ENCODE measurements at regions not wholly inside any gene's neighbourhood (a gene's known extent, or its start where the extent isn't known, plus 50 kb on each side); places are given as distances from the start of the nearest gene placed in this dataset.

DNA sequence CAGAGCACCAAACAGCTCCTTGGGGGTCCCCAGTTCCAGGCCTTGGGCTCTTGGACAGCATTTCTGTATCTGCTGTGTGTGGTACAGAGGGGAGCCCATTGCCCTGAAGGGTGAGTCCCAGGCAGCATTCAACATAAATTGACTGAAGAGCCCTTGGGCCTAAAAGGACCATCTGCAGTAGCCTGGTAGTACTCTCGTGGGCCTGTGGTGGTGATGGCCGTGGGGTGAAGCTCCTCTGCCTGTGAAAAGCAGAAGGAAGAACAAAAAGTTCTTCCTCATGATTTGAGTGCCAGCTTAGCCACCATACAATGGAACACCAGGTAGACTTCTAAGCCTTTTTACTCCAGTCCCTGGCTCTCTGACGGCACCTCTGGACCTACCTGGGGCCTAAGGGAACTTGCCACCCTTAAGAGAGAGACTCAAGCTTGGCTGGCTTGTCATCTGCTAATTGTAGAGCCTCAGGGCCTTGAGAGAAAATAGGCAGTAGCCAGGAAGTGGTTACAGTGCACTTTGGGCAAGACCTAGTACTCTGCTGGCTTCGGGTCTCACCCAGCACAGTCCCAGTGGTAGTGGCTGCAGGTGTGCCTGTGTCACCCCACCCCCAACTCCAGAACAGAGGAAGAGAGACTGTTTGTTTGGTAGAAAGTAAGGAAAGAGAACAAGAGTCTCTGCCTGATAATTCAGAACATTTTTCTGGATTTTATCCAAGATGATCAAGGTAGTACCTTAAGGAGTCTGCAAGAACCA, 84.6 kb upstream of the CERS6 start:
- no peaks in the 10 kb centered on the region for H3K4me1 ChIP-seq (ENCODE audit: control insufficient read depth in 5 of 5, insufficient read depth in 5 of 5, low read length in 5 of 5)
- no peaks in the 10 kb centered on the region for H3K27me3 ChIP-seq (ENCODE audit: control insufficient read depth in 5 of 5, insufficient read depth in 4 of 5, low read length in 5 of 5)
- no peak overlapping the region for H3K27ac ChIP-seq (ENCODE audit: low read depth, low read length)
- H3K9ac ChIP-seq (ENCODE audit: low read length in 5 of 5) = no peak overlapping the region
- no peak overlapping the region for H3K4me3 ChIP-seq (ENCODE audit: low read depth in 1 of 5, low read length in 5 of 5)
- no peaks in the 10 kb centered on the region for H3K36me3 ChIP-seq (ENCODE audit: control insufficient read depth in 5 of 5, insufficient read depth in 5 of 5, low read length in 5 of 5)
- no peaks in the 10 kb centered on the region for H3K9me3 ChIP-seq (ENCODE audit: control insufficient read depth in 5 of 5, low read length in 5 of 5)

DNA sequence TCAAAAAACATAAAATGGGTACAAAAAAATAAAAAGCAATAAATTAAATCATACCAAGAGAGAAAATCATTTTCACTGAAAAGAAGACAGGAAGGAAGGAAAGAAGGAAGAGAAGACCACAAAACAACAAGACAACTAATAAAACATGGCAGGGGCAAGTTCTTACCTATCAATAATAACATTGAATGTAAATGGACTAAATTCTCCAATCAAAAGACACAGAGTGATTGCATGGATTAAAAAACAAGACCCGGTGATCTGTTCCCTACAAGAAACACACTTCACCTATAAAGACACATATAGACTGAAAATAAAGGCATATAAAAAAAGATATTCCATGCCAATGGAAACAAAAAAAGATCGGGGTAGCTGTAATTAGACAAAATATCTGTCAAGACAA, 82.6 kb upstream of the CERS6 start:
- Histone ChIP-seq H3K36me3 (ENCODE audit: control insufficient read depth in 5 of 5, insufficient read depth in 5 of 5, low read length in 5 of 5) (no peaks in the 10 kb centered on the region), H3K27me3 (ENCODE audit: control insufficient read depth in 5 of 5, insufficient read depth in 4 of 5, low read length in 5 of 5) (no peaks in the 10 kb centered on the region), H3K4me3 (ENCODE audit: low read depth in 1 of 5, low read length in 5 of 5) (no peak overlapping the region), H3K4me1 (ENCODE audit: control insufficient read depth in 5 of 5, insufficient read depth in 5 of 5, low read length in 5 of 5) (no peaks in the 10 kb centered on the region), H3K9me3 (ENCODE audit: control insufficient read depth in 5 of 5, low read length in 5 of 5) (no peaks in the 10 kb centered on the region), H3K9ac (ENCODE audit: low read length in 5 of 5) (no peak overlapping the region), H3K27ac (ENCODE audit: low read depth, low read length) (no peak overlapping the region)

DNA sequence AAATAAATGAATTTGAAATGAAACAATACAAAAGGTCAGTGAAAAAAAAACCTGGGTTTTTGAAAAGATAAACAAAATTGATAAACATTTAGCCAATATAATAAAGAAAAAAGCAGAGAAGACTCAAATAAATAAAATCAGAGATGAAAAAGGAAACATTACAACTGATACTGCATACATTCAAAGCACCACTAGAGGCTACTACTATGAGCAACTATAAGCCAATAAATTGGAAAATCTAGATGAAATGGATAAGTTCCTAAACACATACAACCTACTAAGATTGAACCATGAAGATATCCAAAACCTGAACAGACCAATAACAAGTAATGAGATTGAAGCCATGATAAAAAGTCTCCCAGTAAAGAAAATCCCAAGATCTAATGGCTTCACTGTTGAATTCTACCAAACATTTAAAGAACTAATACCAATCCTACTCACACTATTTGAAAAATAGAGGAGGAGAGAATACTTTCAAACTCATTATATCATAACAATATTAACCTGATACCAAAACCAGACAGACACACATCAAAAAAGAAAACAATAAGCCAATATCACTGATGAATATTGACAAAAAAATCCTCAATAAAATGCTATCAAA, 80.8 kb upstream of the CERS6 start:
- H3K4me3 ChIP-seq (ENCODE audit: low read depth in 1 of 5, low read length in 5 of 5) = no peak overlapping the region
- no peaks in the 10 kb centered on the region for H3K9me3 ChIP-seq (ENCODE audit: control insufficient read depth in 5 of 5, low read length in 5 of 5)
- H3K27me3 ChIP-seq (ENCODE audit: control insufficient read depth in 5 of 5, insufficient read depth in 4 of 5, low read length in 5 of 5) = no peaks in the 10 kb centered on the region
- H3K36me3 ChIP-seq (ENCODE audit: control insufficient read depth in 5 of 5, insufficient read depth in 5 of 5, low read length in 5 of 5) = no peaks in the 10 kb centered on the region
- no peak overlapping the region for H3K27ac ChIP-seq (ENCODE audit: low read depth, low read length)
- no peaks in the 10 kb centered on the region for H3K4me1 ChIP-seq (ENCODE audit: control insufficient read depth in 5 of 5, insufficient read depth in 5 of 5, low read length in 5 of 5)
- no peak overlapping the region for H3K9ac ChIP-seq (ENCODE audit: low read length in 5 of 5)

DNA sequence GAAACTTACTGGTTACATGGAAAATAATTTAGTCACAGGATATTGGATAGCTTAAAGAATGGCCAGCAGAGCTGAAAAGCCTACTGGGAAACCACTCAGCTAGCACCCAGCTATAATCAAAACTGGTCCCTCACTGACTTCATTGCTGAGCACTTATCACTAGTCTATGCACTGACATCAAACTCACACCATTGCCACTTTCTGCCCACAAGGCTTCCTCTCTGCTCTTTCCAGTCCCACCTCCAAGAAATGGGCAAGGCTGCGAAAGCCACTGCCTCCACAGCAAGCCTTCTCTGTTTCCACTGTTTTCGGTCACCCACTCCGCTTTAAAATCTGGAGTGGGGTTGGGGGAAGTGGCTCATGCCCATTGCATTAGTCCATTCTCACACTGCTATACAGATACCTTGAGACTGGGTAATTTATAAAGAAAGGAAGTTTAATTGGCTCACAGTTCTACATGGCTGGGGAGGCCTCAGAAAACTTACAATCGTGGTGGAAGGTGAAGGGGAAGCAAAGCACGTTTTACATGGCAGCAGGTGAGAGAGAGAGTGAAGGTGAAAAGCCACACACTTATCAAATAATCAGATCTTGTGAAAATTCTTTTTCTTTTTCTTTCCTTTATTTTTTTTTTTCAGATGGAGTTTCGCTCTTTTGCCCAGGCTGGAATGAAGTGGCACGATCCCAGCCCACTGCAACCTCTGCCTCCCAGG, 77.0 kb upstream of the CERS6 start:
- Histone ChIP-seq H3K4me3 (ENCODE audit: low read depth in 1 of 5, low read length in 5 of 5) (no peak overlapping the region), H3K9me3 (ENCODE audit: control insufficient read depth in 5 of 5, low read length in 5 of 5) (no peaks in the 10 kb centered on the region), H3K27me3 (ENCODE audit: control insufficient read depth in 5 of 5, insufficient read depth in 4 of 5, low read length in 5 of 5) (no peaks in the 10 kb centered on the region), H3K36me3 (ENCODE audit: control insufficient read depth in 5 of 5, insufficient read depth in 5 of 5, low read length in 5 of 5) (no peaks in the 10 kb centered on the region), H3K9ac (ENCODE audit: low read length in 5 of 5) (no peak overlapping the region), H3K27ac (ENCODE audit: low read depth, low read length) (no peak overlapping the region), H3K4me1 (ENCODE audit: control insufficient read depth in 5 of 5, insufficient read depth in 5 of 5, low read length in 5 of 5) (no peaks in the 10 kb centered on the region)

DNA sequence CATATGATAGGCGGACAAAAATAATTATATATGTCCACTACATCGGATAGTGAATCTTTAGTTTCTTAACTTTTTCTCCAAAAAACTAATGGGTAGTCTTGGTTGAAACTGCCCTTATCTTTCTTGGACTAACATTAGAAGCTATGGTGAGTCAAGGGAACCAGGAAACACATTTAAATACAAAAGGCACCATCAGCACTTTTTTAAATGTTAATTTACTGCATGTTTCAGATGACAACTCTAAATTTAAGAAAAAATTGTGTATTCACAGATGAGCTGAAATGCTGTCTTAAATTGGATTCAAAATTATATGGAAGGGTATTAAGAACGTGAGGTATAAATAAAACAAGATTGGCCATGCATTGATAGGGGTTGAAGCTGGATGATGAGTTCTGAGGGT, 75.6 kb upstream of the CERS6 start:
- no peaks in the 10 kb centered on the region for H3K27me3 ChIP-seq (ENCODE audit: control insufficient read depth in 5 of 5, insufficient read depth in 4 of 5, low read length in 5 of 5)
- no peak overlapping the region for H3K9ac ChIP-seq (ENCODE audit: low read length in 5 of 5)
- H3K4me3 ChIP-seq (ENCODE audit: low read depth in 1 of 5, low read length in 5 of 5) = no peak overlapping the region
- H3K4me1 ChIP-seq (ENCODE audit: control insufficient read depth in 5 of 5, insufficient read depth in 5 of 5, low read length in 5 of 5) = no peaks in the 10 kb centered on the region
- H3K36me3 ChIP-seq (ENCODE audit: control insufficient read depth in 5 of 5, insufficient read depth in 5 of 5, low read length in 5 of 5) = no peaks in the 10 kb centered on the region
- no peaks in the 10 kb centered on the region for H3K9me3 ChIP-seq (ENCODE audit: control insufficient read depth in 5 of 5, low read length in 5 of 5)
- no peak overlapping the region for H3K27ac ChIP-seq (ENCODE audit: low read depth, low read length)

DNA sequence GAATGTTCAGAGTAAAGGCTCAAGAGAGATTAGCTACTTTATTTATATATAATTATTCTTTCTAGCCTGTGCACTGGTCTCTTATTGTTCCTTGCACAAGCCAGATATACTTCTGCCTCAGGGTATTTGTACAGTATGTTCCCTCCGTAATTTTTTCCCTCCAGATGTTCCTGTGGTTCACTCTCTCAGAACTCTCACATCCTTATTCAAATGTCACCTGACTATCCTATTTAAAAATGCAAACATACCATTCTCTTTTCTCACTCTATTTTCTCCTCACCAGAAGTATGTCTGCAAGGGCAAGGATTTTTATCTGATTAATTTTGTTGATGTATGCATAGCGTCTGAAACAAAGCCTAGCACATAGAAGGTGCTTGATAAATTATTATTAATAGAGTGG, 64.0 kb upstream of the CERS6 start:
- Histone ChIP-seq H3K9ac (ENCODE audit: low read length in 5 of 5) (no peak overlapping the region), H3K27me3 (ENCODE audit: control insufficient read depth in 5 of 5, insufficient read depth in 4 of 5, low read length in 5 of 5) (no peaks in the 10 kb centered on the region), H3K9me3 (ENCODE audit: control insufficient read depth in 5 of 5, low read length in 5 of 5) (no peaks in the 10 kb centered on the region), H3K4me3 (ENCODE audit: low read depth in 1 of 5, low read length in 5 of 5) (no peak overlapping the region), H3K4me1 (ENCODE audit: control insufficient read depth in 5 of 5, insufficient read depth in 5 of 5, low read length in 5 of 5) (no peaks in the 10 kb centered on the region), H3K36me3 (ENCODE audit: control insufficient read depth in 5 of 5, insufficient read depth in 5 of 5, low read length in 5 of 5) (no peaks in the 10 kb centered on the region), H3K27ac (ENCODE audit: low read depth, low read length) (no peak overlapping the region)

DNA sequence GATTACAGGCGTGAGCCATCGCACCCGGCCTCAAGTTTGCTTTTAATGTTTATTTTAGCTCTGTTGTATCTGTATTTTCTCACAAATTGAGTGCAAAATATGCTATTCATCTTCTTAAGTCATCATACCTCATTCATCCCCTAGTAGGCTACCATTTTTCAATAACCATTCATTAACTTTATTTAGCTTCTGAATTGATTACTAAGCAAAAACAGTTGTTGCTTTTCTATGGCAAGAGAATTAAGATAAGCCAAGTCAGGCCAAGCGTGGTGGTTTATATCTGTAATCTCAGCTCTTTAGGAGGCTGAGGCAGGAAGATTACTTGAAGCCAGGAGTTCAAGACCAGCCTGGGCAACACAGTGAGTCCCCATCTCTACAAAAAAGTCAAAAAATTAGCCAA, 63.3 kb upstream of the CERS6 start:
- H3K27me3 ChIP-seq (ENCODE audit: control insufficient read depth in 5 of 5, insufficient read depth in 4 of 5, low read length in 5 of 5) = no peaks in the 10 kb centered on the region
- no peaks in the 10 kb centered on the region for H3K9me3 ChIP-seq (ENCODE audit: control insufficient read depth in 5 of 5, low read length in 5 of 5)
- no peaks in the 10 kb centered on the region for H3K4me1 ChIP-seq (ENCODE audit: control insufficient read depth in 5 of 5, insufficient read depth in 5 of 5, low read length in 5 of 5)
- H3K9ac ChIP-seq (ENCODE audit: low read length in 5 of 5) = no peak overlapping the region
- no peak overlapping the region for H3K27ac ChIP-seq (ENCODE audit: low read depth, low read length)
- H3K36me3 ChIP-seq (ENCODE audit: control insufficient read depth in 5 of 5, insufficient read depth in 5 of 5, low read length in 5 of 5) = no peaks in the 10 kb centered on the region
- H3K4me3 ChIP-seq (ENCODE audit: low read depth in 1 of 5, low read length in 5 of 5) = no peak overlapping the region

DNA sequence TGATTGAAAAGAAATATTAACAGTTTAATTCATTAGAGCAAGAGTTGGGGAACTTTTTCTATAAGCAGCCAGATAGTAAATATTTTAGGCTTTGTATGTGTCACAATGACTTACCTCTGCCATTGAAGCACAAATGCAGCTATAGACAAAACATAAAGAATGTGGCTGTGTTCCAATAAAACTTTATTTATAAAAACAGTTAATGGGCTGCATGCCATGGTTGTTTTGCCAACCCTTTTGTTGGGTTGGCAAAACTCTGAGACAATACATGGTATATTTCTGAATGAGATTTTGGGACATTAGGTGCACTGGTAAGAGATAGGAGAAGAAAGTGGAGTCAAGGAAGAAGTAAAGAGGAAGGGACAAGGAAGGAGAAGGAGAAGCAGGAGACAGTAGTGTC, 61.8 kb upstream of the CERS6 start:
- Histone ChIP-seq H3K4me3 (ENCODE audit: low read depth in 1 of 5, low read length in 5 of 5) (no peak overlapping the region), H3K27me3 (ENCODE audit: control insufficient read depth in 5 of 5, insufficient read depth in 4 of 5, low read length in 5 of 5) (no peaks in the 10 kb centered on the region), H3K9me3 (ENCODE audit: control insufficient read depth in 5 of 5, low read length in 5 of 5) (no peaks in the 10 kb centered on the region), H3K4me1 (ENCODE audit: control insufficient read depth in 5 of 5, insufficient read depth in 5 of 5, low read length in 5 of 5) (no peaks in the 10 kb centered on the region), H3K36me3 (ENCODE audit: control insufficient read depth in 5 of 5, insufficient read depth in 5 of 5, low read length in 5 of 5) (no peaks in the 10 kb centered on the region), H3K9ac (ENCODE audit: low read length in 5 of 5) (no peak overlapping the region), H3K27ac (ENCODE audit: low read depth, low read length) (no peak overlapping the region)

DNA sequence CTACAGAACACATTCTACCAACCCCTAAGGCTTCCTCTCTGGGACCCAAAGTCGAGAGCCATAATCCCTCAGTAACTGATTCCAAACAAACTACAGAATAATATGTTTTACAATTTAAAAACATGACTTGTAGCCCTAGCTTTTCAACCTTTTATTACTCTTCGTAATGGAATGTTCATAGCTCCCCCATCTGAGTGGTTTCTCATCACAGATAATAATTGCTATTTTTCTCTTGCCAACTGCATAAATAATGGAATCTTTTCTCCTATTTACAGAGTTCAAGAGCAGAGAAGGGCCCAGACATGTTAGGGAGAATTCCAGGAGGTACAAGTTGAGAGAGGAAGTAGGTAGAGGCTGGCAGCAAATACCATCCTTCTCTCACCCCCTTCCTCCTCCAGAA, 59.9 kb upstream of the CERS6 start:
- Histone ChIP-seq H3K4me1 (ENCODE audit: control insufficient read depth in 5 of 5, insufficient read depth in 5 of 5, low read length in 5 of 5) (no peaks in the 10 kb centered on the region), H3K27ac (ENCODE audit: low read depth, low read length) (no peak overlapping the region), H3K27me3 (ENCODE audit: control insufficient read depth in 5 of 5, insufficient read depth in 4 of 5, low read length in 5 of 5) (peaks cover 0 to 3% (median 0%) of the 10 kb centered on the region in 5 donors), H3K9me3 (ENCODE audit: control insufficient read depth in 5 of 5, low read length in 5 of 5) (no peaks in the 10 kb centered on the region), H3K9ac (ENCODE audit: low read length in 5 of 5) (no peak overlapping the region), H3K36me3 (ENCODE audit: control insufficient read depth in 5 of 5, insufficient read depth in 5 of 5, low read length in 5 of 5) (no peaks in the 10 kb centered on the region), H3K4me3 (ENCODE audit: low read depth in 1 of 5, low read length in 5 of 5) (no peak overlapping the region)

DNA sequence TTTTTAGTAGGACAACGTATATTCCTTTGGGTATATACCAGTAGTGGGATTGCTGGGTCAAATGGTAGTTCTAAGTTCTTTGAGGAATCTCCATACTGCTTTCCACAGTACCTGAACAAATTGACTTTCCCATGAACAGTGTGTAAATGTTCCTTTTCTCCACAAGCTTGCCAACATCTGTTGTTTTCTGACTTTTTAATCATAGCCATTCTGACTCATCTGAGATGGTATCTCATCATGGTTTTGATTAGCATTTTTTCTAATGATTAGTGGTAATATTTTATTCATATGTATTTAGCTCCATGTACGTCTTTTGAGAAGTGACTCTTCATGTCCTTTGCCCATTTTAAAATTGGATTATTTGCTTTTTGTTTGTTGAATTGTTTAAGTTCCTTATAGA, 58.4 kb upstream of the CERS6 start:
- no peaks in the 10 kb centered on the region for H3K9me3 ChIP-seq (ENCODE audit: control insufficient read depth in 5 of 5, low read length in 5 of 5)
- H3K9ac ChIP-seq (ENCODE audit: low read length in 5 of 5) = no peak overlapping the region
- H3K4me1 ChIP-seq (ENCODE audit: control insufficient read depth in 5 of 5, insufficient read depth in 5 of 5, low read length in 5 of 5) = no peaks in the 10 kb centered on the region
- H3K27ac ChIP-seq (ENCODE audit: low read depth, low read length) = no peak overlapping the region
- H3K4me3 ChIP-seq (ENCODE audit: low read depth in 1 of 5, low read length in 5 of 5) = no peak overlapping the region
- H3K36me3 ChIP-seq (ENCODE audit: control insufficient read depth in 5 of 5, insufficient read depth in 5 of 5, low read length in 5 of 5) = no peaks in the 10 kb centered on the region
- peaks cover 0 to 5% (median 0%) of the 10 kb centered on the region in 5 donors for H3K27me3 ChIP-seq (ENCODE audit: control insufficient read depth in 5 of 5, insufficient read depth in 4 of 5, low read length in 5 of 5)
